Stimulated activated memory B cell treated with anti-CD40 and anti-IgM and Interleukin-4, amounts not matched to agents 10 μg/mL and 1 μg/mL and 100 μg/mL, for 72 hours (primary cell): ENCODE measurements at regions not wholly inside any gene's neighbourhood (a gene's known extent, or its start where the extent isn't known, plus 50 kb on each side); places are given as distances from the start of the nearest gene placed in this dataset.

ENCODE experiments used
- ATAC-seq: fragments of 150-1000 bp; cut with Tn5 transposase; 2 replicates; pipeline ENCODE4 v1.10.0; 2021
- H3K27ac Mint-ChIP-seq: one replicate; pipeline ENCODE4 v1.8.0; 2022; ENCODE audit warnings: mild to moderate bottlenecking, mixed read lengths
- H3K27me3 Mint-ChIP-seq: one replicate; pipeline ENCODE4 v1.8.0; 2022; ENCODE audit warnings: mixed read lengths
- H3K36me3 Mint-ChIP-seq: one replicate; pipeline ENCODE4 v1.8.0; 2022; ENCODE audit warnings: mixed read lengths
- H3K4me1 Mint-ChIP-seq: one replicate; pipeline ENCODE4 v1.8.0; 2022; ENCODE audit warnings: mixed read lengths
- H3K4me3 Mint-ChIP-seq: one replicate; pipeline ENCODE4 v1.8.0; 2022; ENCODE audit warnings: mild to moderate bottlenecking, moderate library complexity, mixed read lengths
- H3K9me3 Mint-ChIP-seq: one replicate; pipeline ENCODE4 v1.8.0; 2022; ENCODE audit warnings: mixed read lengths

- Mint-ChIP-seq H3K36me3 (no peaks in the 10 kb centered on the region), H3K9me3 (no peaks in the 10 kb centered on the region), H3K4me3 (no peak overlapping the region), H3K4me1 (no peaks in the 10 kb centered on the region), H3K27ac (no peak overlapping the region), H3K27me3 (no peaks in the 10 kb centered on the region)
- no peak for ATAC-seq
These were observed 322.0 kb downstream of the RND3 start for GRCh38 chr2:150165442-150165841.

- ATAC-seq: no peak
- Mint-ChIP-seq H3K36me3 (no peaks in the 10 kb centered on the region), H3K9me3 (no peaks in the 10 kb centered on the region), H3K27ac (no peak overlapping the region), H3K4me3 (no peak overlapping the region), H3K4me1 (no peaks in the 10 kb centered on the region), H3K27me3 (no peaks in the 10 kb centered on the region)
These were observed 325.1 kb downstream of the RND3 start for GRCh38 chr2:150162241-150162942.

- no peak for ATAC-seq
- H3K36me3 Mint-ChIP-seq: no peaks in the 10 kb centered on the region
- H3K4me1 Mint-ChIP-seq: no peaks in the 10 kb centered on the region
- no peak overlapping the region for H3K27ac Mint-ChIP-seq
- no peaks in the 10 kb centered on the region for H3K27me3 Mint-ChIP-seq
- no peaks in the 10 kb centered on the region for H3K9me3 Mint-ChIP-seq
- no peak overlapping the region for H3K4me3 Mint-ChIP-seq
These were observed 327.4 kb downstream of the RND3 start for GRCh38 chr2:150160058-150160457.

GRCh38 chr2:150159300-150159699 is 328.2 kb downstream of the RND3 start:
- no peaks in the 10 kb centered on the region for H3K9me3 Mint-ChIP-seq
- no peak overlapping the region for H3K4me3 Mint-ChIP-seq
- no peaks in the 10 kb centered on the region for H3K36me3 Mint-ChIP-seq
- no peaks in the 10 kb centered on the region for H3K27me3 Mint-ChIP-seq
- ATAC-seq: no peak
- H3K27ac Mint-ChIP-seq: no peak overlapping the region
- H3K4me1 Mint-ChIP-seq: no peaks in the 10 kb centered on the region

GRCh38 chr2:150156876-150157275 is 330.6 kb downstream of the RND3 start:
- Mint-ChIP-seq H3K9me3 (no peaks in the 10 kb centered on the region), H3K36me3 (no peaks in the 10 kb centered on the region), H3K4me1 (no peaks in the 10 kb centered on the region), H3K27me3 (no peaks in the 10 kb centered on the region), H3K4me3 (no peak overlapping the region), H3K27ac (no peak overlapping the region)
- no peak for ATAC-seq

GRCh38 chr2:150156415-150156814 is 331.1 kb downstream of the RND3 start:
- Mint-ChIP-seq H3K27ac (no peak overlapping the region), H3K27me3 (no peaks in the 10 kb centered on the region), H3K36me3 (no peaks in the 10 kb centered on the region), H3K9me3 (no peaks in the 10 kb centered on the region), H3K4me3 (no peak overlapping the region), H3K4me1 (no peaks in the 10 kb centered on the region)
- no peak for ATAC-seq

- no peak overlapping the region for H3K4me3 Mint-ChIP-seq
- H3K4me1 Mint-ChIP-seq: no peaks in the 10 kb centered on the region
- H3K27me3 Mint-ChIP-seq: no peaks in the 10 kb centered on the region
- H3K9me3 Mint-ChIP-seq: no peaks in the 10 kb centered on the region
- H3K36me3 Mint-ChIP-seq: no peaks in the 10 kb centered on the region
- no peak overlapping the region for H3K27ac Mint-ChIP-seq
- no peak for ATAC-seq
These were observed 333.1 kb downstream of the RND3 start for GRCh38 chr2:150154308-150154797.

- H3K4me3 Mint-ChIP-seq: no peak overlapping the region
- no peaks in the 10 kb centered on the region for H3K36me3 Mint-ChIP-seq
- H3K9me3 Mint-ChIP-seq: no peaks in the 10 kb centered on the region
- no peak overlapping the region for H3K27ac Mint-ChIP-seq
- ATAC-seq: no peak
- H3K4me1 Mint-ChIP-seq: no peaks in the 10 kb centered on the region
- no peaks in the 10 kb centered on the region for H3K27me3 Mint-ChIP-seq
These were observed 333.7 kb downstream of the RND3 start for GRCh38 chr2:150153646-150154307.

- ATAC-seq: no peak
- no peak overlapping the region for H3K4me3 Mint-ChIP-seq
These were observed 335.2 kb downstream of the RND3 start for GRCh38 chr2:150152230-150152629.

GRCh38 chr2:150150144-150150543 is 337.3 kb downstream of the RND3 start:
- no peaks in the 10 kb centered on the region for H3K36me3 Mint-ChIP-seq
- no peak for ATAC-seq

More at GRCh38 chr2:150152230-150152629, 335.2 kb downstream of the RND3 start:
- Mint-ChIP-seq H3K27me3 (no peaks in the 10 kb centered on the region), H3K9me3 (no peaks in the 10 kb centered on the region), H3K27ac (no peak overlapping the region), H3K36me3 (no peaks in the 10 kb centered on the region), H3K4me1 (no peaks in the 10 kb centered on the region)

GRCh38 chr2:150147889-150148683 is 339.4 kb downstream of the RND3 start:
- Mint-ChIP-seq H3K4me3 (no peak overlapping the region), H3K4me1 (no peaks in the 10 kb centered on the region), H3K27me3 (no peaks in the 10 kb centered on the region), H3K9me3 (no peaks in the 10 kb centered on the region), H3K36me3 (no peaks in the 10 kb centered on the region), H3K27ac (no peak overlapping the region)
- no peak for ATAC-seq

More at GRCh38 chr2:150150144-150150543, 337.3 kb downstream of the RND3 start:
- H3K9me3 Mint-ChIP-seq: no peaks in the 10 kb centered on the region
- no peak overlapping the region for H3K4me3 Mint-ChIP-seq
- H3K27me3 Mint-ChIP-seq: no peaks in the 10 kb centered on the region
- H3K4me1 Mint-ChIP-seq: no peaks in the 10 kb centered on the region
- no peak overlapping the region for H3K27ac Mint-ChIP-seq

GRCh38 chr2:150146879-150147278 is 340.6 kb downstream of the RND3 start:
- Mint-ChIP-seq H3K27ac (no peak overlapping the region), H3K4me3 (no peak overlapping the region), H3K27me3 (no peaks in the 10 kb centered on the region), H3K9me3 (no peaks in the 10 kb centered on the region), H3K36me3 (no peaks in the 10 kb centered on the region), H3K4me1 (no peaks in the 10 kb centered on the region)
- ATAC-seq: no peak

GRCh38 chr2:150145299-150145692 is 342.2 kb downstream of the RND3 start:
- Mint-ChIP-seq H3K9me3 (no peaks in the 10 kb centered on the region), H3K27ac (no peak overlapping the region), H3K36me3 (no peaks in the 10 kb centered on the region), H3K4me3 (no peak overlapping the region), H3K27me3 (no peaks in the 10 kb centered on the region), H3K4me1 (no peaks in the 10 kb centered on the region)
- ATAC-seq: no peak

GRCh38 chr2:150144546-150145298 is 342.7 kb downstream of the RND3 start:
- H3K36me3 Mint-ChIP-seq: no peaks in the 10 kb centered on the region
- ATAC-seq: no peak
- H3K27ac Mint-ChIP-seq: no peak overlapping the region
- no peaks in the 10 kb centered on the region for H3K4me1 Mint-ChIP-seq
- no peaks in the 10 kb centered on the region for H3K9me3 Mint-ChIP-seq
- no peak overlapping the region for H3K4me3 Mint-ChIP-seq
- no peaks in the 10 kb centered on the region for H3K27me3 Mint-ChIP-seq

GRCh38 chr2:150143087-150143536 is 344.4 kb downstream of the RND3 start:
- ATAC-seq: no peak
- Mint-ChIP-seq H3K4me3 (no peak overlapping the region), H3K27me3 (no peaks in the 10 kb centered on the region), H3K36me3 (no peaks in the 10 kb centered on the region), H3K27ac (no peak overlapping the region), H3K9me3 (peaks cover 4% of the 10 kb centered on the region), H3K4me1 (no peaks in the 10 kb centered on the region)
